ENCODE measurements at regions not wholly inside any gene's neighbourhood (a gene's known extent, or its start where the extent isn't known, plus 50 kb on each side); places are given as distances from the start of the nearest gene placed in this dataset.

GRCh38 chr6:14798996-14799588, 446.8 kb upstream of the JARID2 start:
- H3K9me2 ChIP-seq (replicated peaks; ENCODE audit: insufficient read depth, low read length): no peaks in the 10 kb centered on the region

GRCh38 chr6:14799928-14800327, 445.9 kb upstream of the JARID2 start:
- no peak for TF ChIP-seq CTCF (IDR thresholded peaks at IDR 0.05; ENCODE audit: insufficient read depth, low read length, poor library complexity, severe bottlenecking)
- no peak for TF ChIP-seq EZH2phosphoT487 (conservative IDR thresholded peaks at IDR 0.05; ENCODE audit: low read length)
- H2AFZ ChIP-seq (ENCODE audit: low read depth, low read length, severe bottlenecking): no peak overlapping the region
- H3K27ac ChIP-seq (ENCODE audit: low read depth, low read length): no peak overlapping the region
- H3K4me3 ChIP-seq (ENCODE audit: insufficient read depth, low read length, poor library complexity, severe bottlenecking): no peak overlapping the region
- no peaks in the 10 kb centered on the region for H3F3A ChIP-seq (ENCODE audit: insufficient read depth)
- no peaks in the 10 kb centered on the region for H3K79me2 ChIP-seq (ENCODE audit: insufficient read depth, low read length)
- no peaks in the 10 kb centered on the region for H3K9me3 ChIP-seq (ENCODE audit: insufficient read depth, low read length)
- H3K36me3 ChIP-seq (ENCODE audit: low read length): no peaks in the 10 kb centered on the region
- H3K27me3 ChIP-seq (ENCODE audit: low read length): no peaks in the 10 kb centered on the region
- H3K4me2 ChIP-seq (ENCODE audit: low read depth, low read length, poor library complexity, severe bottlenecking): no peak overlapping the region
- H4K20me1 ChIP-seq (ENCODE audit: low read depth, low read length): no peaks in the 10 kb centered on the region
- H3K9ac ChIP-seq (ENCODE audit: low read length): no peak overlapping the region
- H3K9me2 ChIP-seq (replicated peaks; ENCODE audit: insufficient read depth, low read length): no peaks in the 10 kb centered on the region

More at GRCh38 chr6:14798996-14799588, 446.8 kb upstream of the JARID2 start:
- no peak overlapping the region for H3K4me2 ChIP-seq (ENCODE audit: low read depth, low read length, poor library complexity, severe bottlenecking)
- H2AFZ ChIP-seq (ENCODE audit: low read depth, low read length, severe bottlenecking): no peak overlapping the region
- no peak overlapping the region for H3K27ac ChIP-seq (ENCODE audit: low read depth, low read length)
- H3K36me3 ChIP-seq (ENCODE audit: low read length): no peaks in the 10 kb centered on the region
- H4K20me1 ChIP-seq (ENCODE audit: low read depth, low read length): no peaks in the 10 kb centered on the region
- H3K9me3 ChIP-seq (ENCODE audit: insufficient read depth, low read length): no peaks in the 10 kb centered on the region
- H3K27me3 ChIP-seq (ENCODE audit: low read length): no peaks in the 10 kb centered on the region
- H3K9ac ChIP-seq (ENCODE audit: low read length): no peak overlapping the region
- H3K4me3 ChIP-seq (ENCODE audit: insufficient read depth, low read length, poor library complexity, severe bottlenecking): no peak overlapping the region
- no peaks in the 10 kb centered on the region for H3F3A ChIP-seq (ENCODE audit: insufficient read depth)
- H3K79me2 ChIP-seq (ENCODE audit: insufficient read depth, low read length): no peaks in the 10 kb centered on the region
- no peak for TF ChIP-seq EZH2phosphoT487 (conservative IDR thresholded peaks at IDR 0.05; ENCODE audit: low read length)
- no peak for TF ChIP-seq CTCF (IDR thresholded peaks at IDR 0.05; ENCODE audit: insufficient read depth, low read length, poor library complexity, severe bottlenecking)

GRCh38 chr6:14802514-14803160, 443.2 kb upstream of the JARID2 start:
- H3K9ac ChIP-seq (ENCODE audit: low read length): no peak overlapping the region
- no peak overlapping the region for H3K4me2 ChIP-seq (ENCODE audit: low read depth, low read length, poor library complexity, severe bottlenecking)

More at GRCh38 chr6:14802514-14803160, 443.2 kb upstream of the JARID2 start:
- Histone ChIP-seq H3K27ac (ENCODE audit: low read depth, low read length) (no peak overlapping the region), H3K27me3 (ENCODE audit: low read length) (no peaks in the 10 kb centered on the region), H3K9me2 (replicated peaks; ENCODE audit: insufficient read depth, low read length) (no peaks in the 10 kb centered on the region), H3K4me3 (ENCODE audit: insufficient read depth, low read length, poor library complexity, severe bottlenecking) (no peak overlapping the region), H3K79me2 (ENCODE audit: insufficient read depth, low read length) (no peaks in the 10 kb centered on the region), H3F3A (ENCODE audit: insufficient read depth) (no peaks in the 10 kb centered on the region), H2AFZ (ENCODE audit: low read depth, low read length, severe bottlenecking) (no peak overlapping the region), H3K36me3 (ENCODE audit: low read length) (no peaks in the 10 kb centered on the region), H4K20me1 (ENCODE audit: low read depth, low read length) (no peaks in the 10 kb centered on the region), H3K9me3 (ENCODE audit: insufficient read depth, low read length) (no peaks in the 10 kb centered on the region)
- TF ChIP-seq EZH2phosphoT487 (conservative IDR thresholded peaks at IDR 0.05; ENCODE audit: low read length) (no peak), CTCF (IDR thresholded peaks at IDR 0.05; ENCODE audit: insufficient read depth, low read length, poor library complexity, severe bottlenecking) (no peak)
